ENCODE measurements at regions not wholly inside any gene's neighbourhood (a gene's known extent, or its start where the extent isn't known, plus 50 kb on each side); places are given as distances from the start of the nearest gene placed in this dataset.

DNA sequence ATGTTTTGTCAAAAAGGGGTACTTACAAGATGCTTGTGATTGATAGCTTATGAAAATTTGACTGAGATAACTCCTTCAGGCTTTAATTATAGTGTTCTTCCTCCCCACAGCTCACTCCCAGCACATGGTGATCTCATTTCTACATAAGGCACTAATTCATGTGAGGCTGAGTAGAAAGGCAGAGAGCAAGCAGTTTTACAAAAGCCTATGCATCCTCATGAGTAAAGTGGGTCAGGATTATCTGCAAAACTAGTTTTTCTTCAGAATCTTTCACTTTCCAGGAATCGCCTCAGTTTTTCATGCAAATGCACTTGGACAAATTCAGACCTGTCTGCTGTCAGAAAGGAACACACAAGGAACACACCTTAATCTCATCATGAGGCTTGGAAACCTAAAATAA is 92.1 kb upstream of the FBN2 start:
- TF ChIP-seq, protein P1, sequence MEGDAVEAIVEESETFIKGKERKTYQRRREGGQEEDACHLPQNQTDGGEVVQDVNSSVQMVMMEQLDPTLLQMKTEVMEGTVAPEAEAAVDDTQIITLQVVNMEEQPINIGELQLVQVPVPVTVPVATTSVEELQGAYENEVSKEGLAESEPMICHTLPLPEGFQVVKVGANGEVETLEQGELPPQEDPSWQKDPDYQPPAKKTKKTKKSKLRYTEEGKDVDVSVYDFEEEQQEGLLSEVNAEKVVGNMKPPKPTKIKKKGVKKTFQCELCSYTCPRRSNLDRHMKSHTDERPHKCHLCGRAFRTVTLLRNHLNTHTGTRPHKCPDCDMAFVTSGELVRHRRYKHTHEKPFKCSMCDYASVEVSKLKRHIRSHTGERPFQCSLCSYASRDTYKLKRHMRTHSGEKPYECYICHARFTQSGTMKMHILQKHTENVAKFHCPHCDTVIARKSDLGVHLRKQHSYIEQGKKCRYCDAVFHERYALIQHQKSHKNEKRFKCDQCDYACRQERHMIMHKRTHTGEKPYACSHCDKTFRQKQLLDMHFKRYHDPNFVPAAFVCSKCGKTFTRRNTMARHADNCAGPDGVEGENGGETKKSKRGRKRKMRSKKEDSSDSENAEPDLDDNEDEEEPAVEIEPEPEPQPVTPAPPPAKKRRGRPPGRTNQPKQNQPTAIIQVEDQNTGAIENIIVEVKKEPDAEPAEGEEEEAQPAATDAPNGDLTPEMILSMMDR (IDR thresholded peaks at IDR 0.05): no peak
- no peak for TF ChIP-seq POLR2A (IDR thresholded peaks at IDR 0.05)

Measured in thyroid gland (tissue), 4 donors.